GM12872 (cell line): ENCODE measurements at regions not wholly inside any gene's neighbourhood (a gene's known extent, or its start where the extent isn't known, plus 50 kb on each side); places are given as distances from the start of the nearest gene placed in this dataset.

Experiments used
- CTCF ChIP-seq: IDR thresholded peaks from 3 replicates; pipeline ENCODE4 v1.5.1; 2011; ENCODE audit warnings: low read depth, mild to moderate bottlenecking, low read length, moderate library complexity; ENCODE audit not compliant: insufficient read depth

GRCh38 chr6:88287696-88288095 lies 121.5 kb upstream of the CNR1 start:
- no peak for TF ChIP-seq CTCF

- TF ChIP-seq CTCF, result no peak
Observed at GRCh38 chr6:88276331-88276730, 110.2 kb upstream of the CNR1 start.

- TF ChIP-seq CTCF, result no peak
Observed at GRCh38 chr6:88268508-88268907, 102.4 kb upstream of the CNR1 start.

- no peak for TF ChIP-seq CTCF
Observed at GRCh38 chr6:88266126-88266525, 100.0 kb upstream of the CNR1 start.

GRCh38 chr6:88263591-88263990 lies 97.4 kb upstream of the CNR1 start:
- TF ChIP-seq CTCF, result no peak

- no peak for TF ChIP-seq CTCF
Observed at GRCh38 chr6:88262332-88262731, 96.2 kb upstream of the CNR1 start.

- no peak for TF ChIP-seq CTCF
Observed at GRCh38 chr6:88251301-88251700, 85.2 kb upstream of the CNR1 start.

- no peak for TF ChIP-seq CTCF
Observed at GRCh38 chr6:88248709-88249321, 82.7 kb upstream of the CNR1 start.
